ENCODE measurements at regions not wholly inside any gene's neighbourhood (a gene's known extent, or its start where the extent isn't known, plus 50 kb on each side); places are given as distances from the start of the nearest gene placed in this dataset.

- ATAC-seq: no peak
- H3K36me3 ChIP-seq: no peaks in the 10 kb centered on the region
- H3K27me3 ChIP-seq: no peaks in the 10 kb centered on the region
Observed at GRCh38 chrX:42846741-42847140, 68.8 kb upstream of the PPP1R2C start.

GRCh38 chrX:42855259-42855658, 77.3 kb upstream of the PPP1R2C start:
- no peaks in the 10 kb centered on the region for H3K4me1 ChIP-seq
- intact Hi-C loops (cut with DNase I; ENCODE audit: low total_unique reads): no loop called here
- H3K36me3 ChIP-seq: no peaks in the 10 kb centered on the region
- H3K4me3 ChIP-seq: no peak overlapping the region
- DNase-seq (no peak), ATAC-seq (no peak)
- no peaks in the 10 kb centered on the region for H3K9me3 ChIP-seq
- no peak overlapping the region for H3K27ac ChIP-seq
- TF ChIP-seq CTCF (IDR thresholded peaks at IDR 0.05 in 4 of 5, conservative IDR thresholded peaks at IDR 0.05 in 1 of 5) (no peak), POLR2A (IDR thresholded peaks at IDR 0.05) (no peak)
- in situ Hi-C loops (cut with MboI; ENCODE audit: low sequenced_read_pairs in 4 of 4): no loop called here
- no peaks in the 10 kb centered on the region for H3K27me3 ChIP-seq

More at GRCh38 chrX:42846741-42847140, 68.8 kb upstream of the PPP1R2C start:
- no peak for DNase-seq
- TF ChIP-seq CTCF (IDR thresholded peaks at IDR 0.05 in 4 of 5, conservative IDR thresholded peaks at IDR 0.05 in 1 of 5): no peak
- intact Hi-C loops (cut with DNase I; ENCODE audit: low total_unique reads): no loop called here
- no peak overlapping the region for H3K27ac ChIP-seq
- no peak overlapping the region for H3K4me3 ChIP-seq
- no peaks in the 10 kb centered on the region for H3K9me3 ChIP-seq
- no peaks in the 10 kb centered on the region for H3K4me1 ChIP-seq
- in situ Hi-C loops (cut with MboI; ENCODE audit: low sequenced_read_pairs in 4 of 4): no loop called here

- ATAC-seq: no peak
- TF ChIP-seq CTCF (IDR thresholded peaks at IDR 0.05 in 4 of 5, conservative IDR thresholded peaks at IDR 0.05 in 1 of 5) (no peak), POLR2A (IDR thresholded peaks at IDR 0.05) (no peak)
- in situ Hi-C loops (cut with MboI; ENCODE audit: low sequenced_read_pairs in 4 of 4): no loop called here
- H3K4me1 ChIP-seq: no peaks in the 10 kb centered on the region
- H3K9me3 ChIP-seq: no peaks in the 10 kb centered on the region
- no peak overlapping the region for H3K4me3 ChIP-seq
- no peaks in the 10 kb centered on the region for H3K36me3 ChIP-seq
- H3K27me3 ChIP-seq: no peaks in the 10 kb centered on the region
- DNase-seq: no peak
- intact Hi-C loops (cut with DNase I; ENCODE audit: low total_unique reads): no loop called here
- no peak overlapping the region for H3K27ac ChIP-seq
Observed at GRCh38 chrX:42857766-42858165, 79.8 kb upstream of the PPP1R2C start.

- ATAC-seq (no peak), DNase-seq (no peak)
- H3K27ac ChIP-seq: no peak overlapping the region
- no peak for TF ChIP-seq POLR2A (IDR thresholded peaks at IDR 0.05)
- no peak for TF ChIP-seq CTCF (IDR thresholded peaks at IDR 0.05 in 4 of 5, conservative IDR thresholded peaks at IDR 0.05 in 1 of 5)
- no peaks in the 10 kb centered on the region for H3K36me3 ChIP-seq
- H3K4me1 ChIP-seq: no peaks in the 10 kb centered on the region
- in situ Hi-C loops (cut with MboI; ENCODE audit: low sequenced_read_pairs in 4 of 4) (no loop called here), intact Hi-C loops (cut with DNase I; ENCODE audit: low total_unique reads) (no loop called here)
- no peak overlapping the region for H3K4me3 ChIP-seq
- no peaks in the 10 kb centered on the region for H3K27me3 ChIP-seq
- no peaks in the 10 kb centered on the region for H3K9me3 ChIP-seq
Observed at GRCh38 chrX:42869011-42869410, 91.0 kb upstream of the PPP1R2C start.

- intact Hi-C loops (cut with DNase I; ENCODE audit: low total_unique reads): no loop called here
- H3K9me3 ChIP-seq: no peaks in the 10 kb centered on the region
- H3K27ac ChIP-seq: no peak overlapping the region
- TF ChIP-seq CTCF (IDR thresholded peaks at IDR 0.05 in 4 of 5, conservative IDR thresholded peaks at IDR 0.05 in 1 of 5) (no peak), POLR2A (IDR thresholded peaks at IDR 0.05) (no peak)
- in situ Hi-C loops (cut with MboI; ENCODE audit: low sequenced_read_pairs in 4 of 4): no loop called here
- ATAC-seq (no peak), DNase-seq (no peak)
- no peaks in the 10 kb centered on the region for H3K27me3 ChIP-seq
- no peak overlapping the region for H3K4me3 ChIP-seq
- no peaks in the 10 kb centered on the region for H3K4me1 ChIP-seq
- H3K36me3 ChIP-seq: no peaks in the 10 kb centered on the region
Observed at GRCh38 chrX:42869659-42870476, 91.9 kb upstream of the PPP1R2C start.
